HG02642 (cell line): ENCODE measurements at regions not wholly inside any gene's neighbourhood (a gene's known extent, or its start where the extent isn't known, plus 50 kb on each side); places are given as distances from the start of the nearest gene placed in this dataset.

ENCODE experiments used
- ATAC-seq: cut with Tn5 transposase; IDR thresholded peaks from one replicate; pipeline ENCODE4 v1.9.1; 2021; ENCODE audit warnings: mild to moderate bottlenecking; ENCODE audit not compliant: unreplicated experiment, poor library complexity

GRCh38 chr6:6772751-6773150 lies 184.2 kb downstream of the LY86 start:
- no peak for ATAC-seq

GRCh38 chr6:6775074-6775473 lies 186.6 kb downstream of the LY86 start:
- ATAC-seq = no peak

GRCh38 chr6:6780231-6780630 lies 191.7 kb downstream of the LY86 start:
- no peak for ATAC-seq

GRCh38 chr6:6781172-6781872 lies 192.8 kb downstream of the LY86 start:
- no peak for ATAC-seq

GRCh38 chr6:6781873-6782227 lies 193.3 kb downstream of the LY86 start:
- no peak for ATAC-seq

- no peak for ATAC-seq
Observed at GRCh38 chr6:6783721-6784120, 195.2 kb downstream of the LY86 start.

- ATAC-seq = no peak
Observed at GRCh38 chr6:6784514-6785162, 196.1 kb downstream of the LY86 start.

- ATAC-seq = no peak
Observed at GRCh38 chr6:6785163-6785521, 196.6 kb downstream of the LY86 start.

- ATAC-seq = no peak
Observed at GRCh38 chr6:6788394-6789032, 200.0 kb downstream of the LY86 start.

- ATAC-seq = no peak
Observed at GRCh38 chr6:6790393-6790792, 201.9 kb downstream of the LY86 start.

GRCh38 chr6:6790891-6791290 lies 202.4 kb downstream of the LY86 start:
- no peak for ATAC-seq

GRCh38 chr6:6793388-6794250 lies 205.1 kb downstream of the LY86 start:
- no peak for ATAC-seq

GRCh38 chr6:6795393-6795792 lies 206.9 kb downstream of the LY86 start:
- ATAC-seq = no peak

GRCh38 chr6:6796818-6797217 lies 208.3 kb downstream of the LY86 start:
- ATAC-seq = no peak

- ATAC-seq = peak; percentile 39
Observed at GRCh38 chr6:6798448-6798860, 209.9 kb downstream of the LY86 start.

GRCh38 chr6:6801005-6801335 lies 212.4 kb downstream of the LY86 start:
- no peak for ATAC-seq

- no peak for ATAC-seq
Observed at GRCh38 chr6:6801635-6802218, 213.2 kb downstream of the LY86 start.

- peak; percentile 79 for ATAC-seq
Observed at GRCh38 chr6:6803180-6803977, 214.9 kb downstream of the LY86 start.

- ATAC-seq = no peak
Observed at GRCh38 chr6:6804843-6805615, 216.5 kb downstream of the LY86 start.
